Stimulated activated CD4-positive, alpha-beta T cell treated with anti-CD3 and anti-CD28 coated beads, Interleukin-2, amount 100 ng/mL, for 24 hours (primary cell): ENCODE measurements at regions not wholly inside any gene's neighbourhood (a gene's known extent, or its start where the extent isn't known, plus 50 kb on each side); places are given as distances from the start of the nearest gene placed in this dataset.
"Not testable (repeated sequence)": the region's sequence is repeated elsewhere in the genome, so short reads cannot be mapped to it uniquely, and the experiment has no call there.

ENCODE experiments used
- DNase-seq, 2 donors: peaks; one replicate each; pipeline ENCODE4 v3.0.0-alpha.2; 2020

DNA sequence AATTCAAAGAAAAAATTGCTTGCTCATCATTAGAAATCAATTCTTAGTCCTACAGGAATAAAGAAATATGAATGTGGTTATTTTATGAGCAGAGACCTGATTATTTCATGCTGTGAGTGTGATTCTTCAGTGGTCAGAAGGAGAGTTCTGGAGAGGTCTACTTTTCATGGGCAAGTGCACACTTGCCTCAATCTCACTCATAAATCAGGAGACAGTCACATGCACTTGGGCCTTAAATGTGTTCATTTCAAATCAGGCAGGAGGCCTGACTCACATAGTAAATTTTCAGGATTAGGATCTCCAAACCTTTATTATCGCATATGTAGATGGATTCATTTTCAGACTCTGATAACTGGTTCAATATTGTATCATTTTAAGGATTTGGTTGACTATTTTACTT lies 323.2 kb upstream of the CCNH start:
- no peak for DNase-seq

DNA sequence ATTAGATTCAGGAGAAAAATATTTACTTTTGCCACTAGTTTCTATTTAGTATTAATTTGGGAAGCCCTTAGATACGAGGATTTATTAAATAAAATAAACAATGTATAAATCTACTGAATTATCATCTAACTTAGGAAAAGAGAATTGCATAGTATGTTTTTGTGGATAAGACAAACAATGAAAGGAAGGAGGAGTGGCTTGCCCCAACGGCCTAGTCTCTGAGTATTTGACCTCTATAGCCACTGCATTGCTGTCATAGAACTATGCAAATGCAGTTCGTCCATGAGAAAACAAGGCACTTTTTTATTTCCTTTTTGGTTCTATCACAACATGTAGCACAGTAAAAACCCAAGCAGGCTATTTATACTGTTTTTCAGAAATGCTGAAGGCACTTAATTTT lies 321.2 kb upstream of the CCNH start:
- no peak for DNase-seq

DNA sequence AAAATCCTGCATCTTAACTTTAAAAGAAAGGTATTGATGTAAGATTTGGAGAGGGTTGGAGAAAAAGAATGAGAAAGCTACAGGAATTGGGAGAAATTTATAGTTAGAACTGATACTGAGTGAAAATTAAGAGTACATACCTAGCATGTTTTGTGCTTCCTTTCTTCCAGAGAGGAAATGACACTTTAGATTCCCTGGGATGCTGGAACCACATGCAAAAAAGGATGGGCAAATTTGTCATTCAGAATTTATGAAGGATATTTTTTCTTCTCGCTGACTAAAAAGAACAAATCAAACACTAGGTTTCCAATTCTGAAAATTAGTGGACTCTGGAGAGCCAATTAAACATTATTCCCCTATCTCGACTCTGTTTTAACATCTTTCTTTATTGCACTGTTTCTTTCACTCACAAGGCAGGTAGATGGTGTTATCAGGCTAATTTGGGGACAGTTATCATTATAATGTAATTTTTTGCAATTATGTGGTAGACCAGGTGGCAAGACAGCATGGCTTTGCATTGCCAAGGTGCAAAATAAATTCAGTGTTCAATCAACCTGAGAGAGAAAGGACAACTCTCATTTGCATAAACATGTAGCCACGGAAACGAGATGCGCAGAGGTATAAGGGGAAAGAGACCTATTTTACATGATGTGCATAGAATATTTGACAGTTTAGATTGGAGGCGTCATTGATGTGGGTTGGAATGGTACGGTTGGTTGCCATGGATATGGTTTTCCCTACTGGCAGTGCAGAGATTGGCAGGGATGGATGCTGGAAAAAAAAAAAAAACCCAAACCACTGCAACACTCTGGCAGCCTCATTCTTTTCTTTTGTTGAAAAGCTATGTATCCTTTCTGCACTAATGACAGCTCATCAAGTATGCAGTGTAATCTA lies 320.4 kb upstream of the CCNH start:
- DNase-seq: no peak

DNA sequence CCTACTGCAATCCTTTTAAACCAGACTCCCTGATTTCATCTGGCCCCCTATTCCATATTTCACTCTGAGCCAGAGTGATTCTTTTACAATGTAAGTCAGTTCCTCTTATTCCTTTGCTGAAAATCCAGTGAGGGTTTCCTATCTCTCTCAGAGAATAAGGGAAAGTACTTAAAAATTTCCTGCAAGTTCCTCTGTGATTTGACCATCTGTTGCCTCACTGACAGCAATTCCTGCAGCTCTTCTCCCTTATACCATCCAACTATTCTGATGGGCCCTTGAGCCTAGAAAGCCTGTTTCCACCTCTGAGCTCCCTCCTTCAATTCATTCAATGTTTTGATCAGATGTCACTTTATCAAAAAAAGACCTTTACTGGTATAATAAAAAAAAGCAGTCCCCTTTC lies 317.1 kb upstream of the CCNH start:
- no peak for DNase-seq

DNA sequence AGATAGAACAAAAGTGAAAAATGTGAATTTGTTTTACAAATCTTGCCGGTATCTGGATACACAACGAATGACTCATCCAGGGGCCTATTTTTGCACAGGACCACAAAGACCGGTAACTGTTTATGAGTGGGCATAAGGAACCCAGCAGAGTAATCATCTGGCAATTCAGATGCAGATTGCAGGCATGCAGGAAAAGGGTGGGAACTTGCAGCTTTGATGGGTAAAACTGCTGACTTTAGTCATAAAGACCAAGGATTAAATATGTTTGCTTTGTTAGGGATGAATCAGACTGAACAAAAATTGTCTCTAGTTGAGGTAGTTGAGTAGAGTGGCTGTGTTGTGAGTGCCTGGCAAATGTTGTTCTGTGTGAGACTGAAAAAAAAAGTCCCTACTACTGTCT lies 309.6 kb upstream of the CCNH start:
- DNase-seq: no peak

DNA sequence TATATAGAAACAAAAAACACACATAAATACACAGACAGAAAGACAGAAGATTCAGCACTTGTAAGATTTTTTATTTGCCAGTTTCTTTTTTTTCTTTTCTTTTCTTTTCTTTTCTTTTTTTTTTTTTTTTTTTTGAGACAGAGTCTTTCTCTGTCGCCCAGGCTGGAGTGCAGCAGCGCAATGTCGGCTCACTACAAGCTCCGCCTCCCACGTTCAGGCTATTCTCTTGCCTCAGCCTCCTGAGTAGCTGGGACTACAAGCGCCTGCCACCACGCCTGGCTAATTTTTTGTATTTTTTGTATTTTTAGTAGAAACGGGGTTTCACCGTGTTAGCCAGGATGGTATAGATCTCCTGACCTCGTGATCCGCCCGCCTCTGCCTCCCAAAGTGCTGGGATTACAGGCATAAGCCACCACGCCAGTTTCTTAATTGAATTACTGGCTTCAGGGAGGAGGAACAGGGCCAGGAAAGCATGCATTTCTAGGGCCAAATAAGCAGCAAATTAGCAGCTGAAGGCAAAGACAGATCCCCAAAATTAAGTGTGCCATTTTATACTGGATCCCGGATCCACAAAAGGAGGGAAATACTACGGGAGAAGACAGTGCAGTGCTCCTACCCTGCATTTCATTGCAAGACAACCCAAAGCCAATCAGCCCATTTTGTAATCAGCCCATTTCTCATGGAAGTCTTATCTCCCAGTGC lies 305.6 kb upstream of the CCNH start:
- DNase-seq: not testable (repeated sequence)

DNA sequence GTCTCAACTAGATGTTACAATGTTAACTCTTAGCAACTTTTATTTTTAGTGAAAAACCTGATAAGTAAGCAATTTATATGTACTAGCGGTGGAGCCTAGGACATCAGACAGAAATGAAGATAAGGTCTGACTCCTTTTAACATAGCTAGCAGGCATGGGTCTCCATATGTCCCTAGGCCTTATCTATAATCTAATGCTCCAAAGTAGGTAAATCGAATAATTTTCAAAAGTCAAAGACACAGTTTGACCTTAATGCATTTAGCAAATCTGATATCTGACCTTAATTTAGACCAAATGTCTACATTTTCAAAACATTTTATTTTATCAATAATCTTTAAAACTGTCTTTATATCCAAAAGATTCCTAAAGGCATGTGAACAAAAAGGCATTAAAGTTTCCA lies 305.0 kb upstream of the CCNH start:
- no peak for DNase-seq

DNA sequence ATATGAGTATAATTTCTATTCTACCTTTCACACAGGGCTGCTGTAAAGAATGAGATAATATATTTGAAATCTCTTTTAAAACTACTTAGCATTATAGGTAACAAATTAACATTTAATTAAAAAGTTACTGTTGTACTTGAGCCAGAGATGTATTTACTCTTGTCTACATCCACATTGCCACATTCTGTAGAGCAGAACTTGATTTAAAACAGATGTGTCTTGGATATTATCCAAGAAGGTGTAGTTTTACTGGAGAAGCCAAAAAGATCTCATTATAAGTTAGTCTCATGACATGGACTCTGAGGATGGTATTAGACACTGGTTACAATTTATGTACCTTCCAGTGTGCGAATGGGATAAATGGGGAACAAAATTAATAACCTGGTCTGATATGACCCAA lies 293.1 kb upstream of the CCNH start:
- DNase-seq: no peak

DNA sequence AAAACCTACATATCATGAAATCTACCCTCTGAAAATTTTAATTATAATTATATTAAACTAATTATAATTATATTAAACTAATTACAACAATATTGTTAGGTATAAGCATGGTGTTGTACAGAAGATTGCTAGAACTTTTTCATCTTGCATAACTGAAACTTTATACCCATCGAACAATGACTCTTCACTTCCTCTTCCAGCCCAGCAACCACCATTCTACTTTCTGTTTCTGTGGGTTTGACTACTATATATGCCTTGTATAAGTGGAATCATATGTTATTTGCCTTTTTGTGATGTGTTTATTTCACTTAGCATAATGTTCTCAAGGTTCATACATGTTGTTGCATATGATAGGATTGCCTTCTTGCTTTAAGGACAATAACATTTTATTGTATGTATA lies 274.2 kb upstream of the CCNH start:
- no peak for DNase-seq

DNA sequence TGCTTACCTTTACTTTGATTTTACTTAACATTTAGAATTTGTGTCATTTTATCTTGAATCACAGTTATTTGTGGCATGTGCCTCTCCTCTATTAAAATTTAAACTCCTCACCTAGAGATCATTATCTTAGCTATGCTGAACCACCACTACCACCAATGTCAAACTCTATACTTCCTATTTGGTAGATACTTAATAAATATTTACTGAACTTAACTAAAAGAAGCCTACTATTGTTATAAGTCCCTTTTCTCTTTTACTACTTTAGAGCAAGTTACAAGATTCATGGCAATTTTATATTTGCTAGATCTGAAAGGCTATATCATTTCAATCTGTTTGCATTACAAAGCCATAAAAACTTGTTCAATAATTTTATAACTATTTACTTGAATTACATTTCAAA lies 273.3 kb upstream of the CCNH start:
- DNase-seq: no peak

DNA sequence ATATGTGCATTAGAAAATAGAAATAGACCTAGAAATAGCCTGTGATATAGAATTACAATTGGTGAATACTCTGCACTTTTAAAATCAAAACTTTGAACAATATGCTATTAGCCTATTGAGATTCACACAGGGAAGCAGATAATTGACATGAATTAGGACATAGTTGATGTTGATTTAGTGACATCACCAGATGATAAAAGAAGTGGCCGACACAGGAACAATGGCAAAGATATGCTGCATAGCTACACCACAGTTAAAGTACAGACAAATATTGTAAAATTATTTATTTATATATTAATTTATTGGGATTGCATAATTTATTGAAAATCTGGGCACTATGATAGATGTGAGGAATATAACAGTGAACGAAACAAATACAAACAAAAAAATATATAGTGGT lies 261.5 kb upstream of the CCNH start:
- DNase-seq: no peak

DNA sequence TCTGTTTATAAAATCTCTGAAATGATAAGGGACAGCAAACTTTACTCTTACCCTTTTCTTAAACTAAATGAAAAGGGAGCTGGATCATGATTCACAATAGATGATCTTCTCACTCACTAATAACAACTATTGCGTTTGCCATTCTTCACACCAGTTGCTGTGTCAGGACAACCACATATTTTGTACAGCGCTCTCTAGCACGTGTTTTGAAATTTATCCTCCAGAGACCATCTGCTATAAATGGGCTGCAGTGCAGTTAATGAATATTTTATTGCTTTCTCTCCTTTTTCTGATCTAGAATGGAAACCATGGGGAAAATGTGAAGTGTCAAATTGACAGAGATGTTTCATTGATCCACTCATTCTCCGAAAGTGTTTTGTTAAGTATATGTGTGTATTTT lies 258.4 kb upstream of the CCNH start:
- no peak for DNase-seq

DNA sequence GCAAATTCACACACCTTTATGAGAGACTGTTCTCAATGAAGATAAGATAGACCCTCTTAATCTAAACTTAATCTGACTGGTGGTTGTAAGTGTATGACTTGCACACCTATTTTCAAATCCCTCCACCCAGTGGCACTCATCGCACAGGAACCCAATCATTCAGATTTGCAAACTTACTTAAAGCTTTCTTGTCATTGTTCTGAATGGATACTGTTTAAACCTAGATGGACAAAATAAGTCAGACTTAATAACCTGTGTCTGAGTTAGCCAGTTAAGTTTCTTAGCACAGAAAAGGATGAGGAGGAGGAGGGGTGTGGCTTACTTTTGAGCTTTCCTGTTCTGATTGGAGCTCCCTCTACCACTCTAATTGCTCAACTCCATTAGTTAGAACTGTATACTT lies 252.4 kb upstream of the CCNH start:
- DNase-seq: no peak

DNA sequence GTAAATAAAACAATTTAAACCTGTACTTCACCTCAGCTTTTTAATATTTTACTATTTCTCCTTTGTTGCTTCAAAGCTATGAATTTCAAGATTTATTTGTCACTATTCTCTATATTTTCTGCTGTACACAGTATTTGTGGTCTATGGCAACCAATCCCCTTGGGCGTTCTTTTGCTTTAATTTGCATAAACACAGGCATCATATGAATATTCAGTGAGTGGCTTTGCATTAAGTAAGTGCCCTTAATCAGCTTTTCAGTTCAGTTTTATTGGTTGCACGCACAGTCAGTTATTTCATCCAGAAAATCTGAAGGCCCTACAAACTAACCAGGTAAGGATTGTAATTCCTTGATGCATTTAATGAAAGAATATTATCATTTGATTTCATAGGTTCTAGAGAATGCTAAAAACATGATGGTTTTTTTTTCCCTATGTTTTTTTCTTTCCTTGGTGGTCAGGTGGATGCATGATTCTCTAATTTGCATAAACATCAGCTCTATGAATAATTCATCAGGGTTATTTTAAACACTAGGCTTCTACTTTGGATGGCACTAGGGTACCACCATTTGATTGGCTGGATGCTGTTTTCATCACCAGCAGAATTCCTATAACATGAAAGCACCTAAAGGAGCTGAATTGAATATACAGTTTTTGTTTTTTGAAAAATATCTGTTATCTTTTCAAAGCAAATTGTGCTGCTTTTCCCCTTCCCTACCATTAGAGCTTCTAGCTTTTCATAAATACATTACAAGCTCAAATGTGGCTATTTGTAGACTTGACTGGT lies 249.2 kb upstream of the CCNH start:
- DNase-seq: no peak

DNA sequence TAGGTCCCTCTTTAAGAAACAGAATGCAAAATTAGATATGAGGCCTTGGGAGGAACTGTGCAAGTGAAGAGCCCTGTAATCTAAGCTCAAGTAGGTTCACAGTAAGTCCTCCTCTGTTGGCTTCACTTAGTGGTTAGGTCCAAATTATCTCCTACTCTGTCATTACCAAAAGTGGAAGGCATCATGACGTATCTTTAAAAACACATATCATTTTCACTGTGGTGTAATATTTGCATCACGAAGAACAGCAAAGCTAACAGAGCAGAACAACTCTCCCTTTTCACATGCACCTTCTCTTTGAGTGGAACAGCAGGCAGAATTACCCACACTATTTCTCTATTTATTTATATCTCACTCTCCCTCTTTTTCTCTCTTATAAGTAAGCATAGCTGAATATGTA lies 240.5 kb upstream of the CCNH start:
- DNase-seq: no peak

DNA sequence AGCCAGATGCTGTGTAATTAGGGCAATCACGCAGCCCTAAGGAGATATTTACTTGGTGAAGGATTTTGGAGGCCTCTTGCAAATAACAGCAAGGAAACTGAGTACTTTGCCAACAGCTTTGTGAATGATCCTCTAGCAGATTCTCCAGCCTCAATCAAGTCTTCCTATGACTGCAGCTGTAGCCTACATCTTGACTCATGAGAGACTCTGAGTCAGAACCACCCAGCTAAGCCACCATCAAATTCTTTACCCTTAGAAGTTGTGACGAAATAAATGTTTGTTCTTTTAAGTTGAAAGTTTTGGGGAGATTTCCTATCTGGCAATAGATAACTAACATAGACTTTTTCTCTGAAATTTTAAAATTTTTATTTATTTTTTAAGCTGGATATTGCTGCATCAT lies 237.6 kb upstream of the CCNH start:
- no peak for DNase-seq

DNA sequence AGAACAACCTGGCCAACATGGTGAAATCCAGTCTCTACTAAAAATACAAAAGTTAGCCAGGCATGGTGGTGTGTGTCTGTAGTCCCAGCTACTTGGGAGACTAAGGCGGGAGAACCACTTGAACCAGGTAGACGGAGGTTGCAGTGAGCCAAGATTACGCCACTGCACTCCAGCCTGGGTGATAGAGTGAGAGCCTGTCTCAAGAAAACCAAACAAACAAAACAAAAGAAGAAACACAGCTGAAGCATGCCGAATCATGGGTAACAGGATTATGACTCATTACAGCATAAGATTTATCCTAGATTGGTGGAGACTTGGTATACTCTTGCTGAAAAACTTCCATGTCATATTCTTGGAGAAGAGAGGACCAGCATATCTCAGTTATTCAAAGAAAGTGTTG lies 236.7 kb upstream of the CCNH start:
- DNase-seq: no peak

DNA sequence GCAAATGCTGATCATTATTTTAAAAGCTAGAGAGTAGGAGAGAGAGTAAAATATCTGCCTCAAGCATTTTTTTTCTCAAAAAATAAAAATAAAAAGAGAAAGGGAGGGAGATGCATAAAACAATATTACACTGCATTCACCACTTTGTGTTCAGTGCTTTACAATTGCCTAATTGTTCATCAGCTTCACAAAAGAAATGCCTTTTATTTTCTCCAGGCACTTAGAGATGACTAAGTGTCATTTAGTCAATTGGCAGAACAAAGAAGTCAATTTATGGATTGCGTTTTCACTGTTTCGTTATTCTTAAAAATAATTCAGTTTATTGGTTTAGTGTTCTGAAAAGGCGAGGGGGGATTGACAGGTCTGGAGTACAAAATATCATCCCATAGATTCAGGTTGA lies 232.5 kb upstream of the CCNH start:
- DNase-seq: no peak

DNA sequence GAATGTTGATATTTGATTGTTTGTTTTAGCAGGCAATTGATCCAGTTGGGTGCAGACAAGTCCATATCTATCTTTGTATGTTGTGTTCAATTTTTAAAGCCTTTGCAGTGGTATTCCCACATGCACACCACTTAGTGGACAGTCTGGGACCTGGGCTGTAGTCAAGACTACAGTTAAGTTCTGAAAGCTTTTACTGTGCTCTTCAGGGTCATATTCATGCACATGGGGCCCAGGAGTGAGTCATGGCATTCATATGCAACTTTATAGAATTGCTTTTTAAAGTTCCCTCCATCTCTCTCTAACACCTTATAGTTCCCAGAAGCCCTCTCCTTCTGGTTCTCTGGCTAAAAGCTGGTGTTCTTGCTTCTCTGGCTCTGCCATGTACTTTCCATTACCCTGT lies 228.2 kb upstream of the CCNH start:
- no peak for DNase-seq

DNA sequence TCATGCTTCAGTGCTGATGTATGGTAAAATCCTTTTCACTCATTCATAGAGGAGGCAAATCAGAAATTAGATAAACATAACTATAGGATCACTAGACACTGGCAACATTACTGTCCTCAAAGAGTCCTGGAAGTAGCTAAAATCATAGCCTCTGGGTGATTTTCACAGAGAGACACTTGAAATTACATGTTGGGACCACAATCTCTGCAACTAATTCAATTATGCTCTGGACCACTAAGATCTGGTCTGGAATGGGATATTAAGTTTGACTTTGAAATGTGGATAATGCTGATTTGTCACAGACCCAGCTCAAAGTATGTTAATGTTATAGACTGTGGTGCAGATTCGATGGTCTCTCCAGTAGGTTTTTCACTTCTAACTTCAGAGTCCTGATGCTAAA lies 214.6 kb upstream of the CCNH start:
- DNase-seq: no peak

DNA sequence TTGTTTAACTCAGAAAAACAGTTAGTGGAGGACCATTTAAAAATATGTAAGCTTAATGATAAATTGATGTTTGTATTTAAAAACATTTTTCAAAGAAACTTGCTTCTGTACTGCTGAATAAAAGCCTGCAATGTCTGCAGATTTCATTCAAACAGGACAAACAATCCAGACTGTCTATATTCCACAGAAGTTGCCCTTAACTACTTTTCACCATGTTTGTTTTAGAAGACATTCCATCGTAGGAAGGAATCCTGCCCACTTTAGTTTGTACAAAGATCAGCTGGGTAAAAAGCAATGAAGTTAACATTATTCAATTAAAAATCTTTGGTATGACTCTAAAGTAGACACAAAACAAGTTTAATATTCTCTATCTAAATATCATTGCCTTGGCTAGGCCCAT lies 195.7 kb upstream of the CCNH start:
- DNase-seq: no peak

DNA sequence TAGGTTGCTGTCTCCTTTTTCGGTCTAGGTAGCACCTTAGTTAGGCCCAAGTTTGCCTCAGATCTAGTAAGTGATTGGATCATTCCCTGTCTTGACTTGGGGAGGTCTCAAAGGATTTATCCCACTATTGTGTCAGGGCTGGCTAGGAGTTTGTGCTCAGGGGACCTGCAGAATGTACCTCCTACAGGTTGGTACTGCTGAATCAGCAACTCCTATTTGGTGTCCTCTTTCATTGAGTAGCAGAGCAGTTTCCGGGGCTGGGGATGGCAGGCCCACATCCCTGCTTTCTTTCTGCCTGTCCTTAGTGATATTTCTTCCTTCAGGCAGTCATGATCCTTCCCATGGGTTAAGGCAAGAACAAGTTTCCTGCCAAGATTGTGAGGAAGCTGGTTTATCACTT lies 192.9 kb upstream of the CCNH start:
- DNase-seq: no peak

DNA sequence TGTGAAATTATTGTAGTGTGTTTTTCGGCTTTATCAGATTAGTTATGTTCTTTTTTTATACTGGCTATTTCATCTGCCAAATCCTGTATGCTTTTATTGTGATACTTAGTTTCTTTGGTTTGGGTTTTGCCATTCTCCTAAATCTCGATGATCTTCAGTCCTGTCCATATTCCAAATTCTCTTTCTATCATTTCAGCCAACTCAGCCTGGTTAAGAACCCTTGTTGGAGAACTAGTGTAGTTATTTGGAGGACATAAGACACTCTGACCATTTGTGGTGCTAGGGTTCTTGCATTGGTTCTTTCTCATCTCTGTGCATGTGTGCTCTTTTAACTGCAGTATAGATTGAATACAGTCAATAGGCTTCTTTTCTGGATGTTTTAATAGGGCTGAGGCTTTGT lies 187.0 kb upstream of the CCNH start:
- no peak for DNase-seq

DNA sequence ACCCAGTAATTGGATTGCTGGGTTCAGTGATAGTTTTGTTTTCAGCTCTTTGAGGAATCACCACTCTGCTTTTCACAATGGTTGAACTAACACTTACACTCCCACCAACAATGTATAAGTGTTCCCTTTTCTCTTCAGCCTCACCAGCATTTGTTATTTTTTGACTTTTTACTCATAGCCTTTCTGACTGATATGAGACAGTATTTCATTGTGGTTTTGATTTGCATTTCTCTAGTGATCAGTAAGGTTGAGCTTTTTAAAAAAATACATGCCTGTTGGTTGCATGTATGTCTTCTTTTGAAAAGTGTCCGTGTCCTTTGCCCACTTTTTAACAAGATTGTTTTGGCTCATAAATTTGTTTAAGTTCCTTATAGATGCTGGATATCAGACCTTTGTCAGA lies 185.7 kb upstream of the CCNH start:
- no peak for DNase-seq
